ENCODE measurements at regions not wholly inside any gene's neighbourhood (a gene's known extent, or its start where the extent isn't known, plus 50 kb on each side); places are given as distances from the start of the nearest gene placed in this dataset.
"Not testable (repeated sequence)": the region's sequence is repeated elsewhere in the genome, so short reads cannot be mapped to it uniquely, and the experiment has no call there.

DNA sequence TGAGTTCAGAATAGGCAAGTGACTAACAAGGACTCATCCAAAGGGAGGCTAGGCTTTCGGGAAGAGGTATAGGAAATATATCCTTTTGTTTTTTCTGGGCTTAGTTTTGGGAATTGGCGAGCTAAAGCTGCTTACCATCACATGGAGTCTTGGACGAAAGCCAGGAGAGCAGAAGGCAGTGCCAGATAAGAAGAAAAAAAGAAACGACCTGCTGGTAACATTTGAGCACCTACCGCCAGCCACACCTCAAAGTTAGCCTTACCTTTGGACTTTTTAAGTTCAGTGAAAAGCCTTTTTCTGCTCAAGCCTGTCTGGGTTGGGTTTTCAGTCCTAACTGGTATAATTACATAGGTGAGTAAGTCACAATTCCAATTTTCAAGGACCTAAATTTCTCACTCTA is 85.1 kb upstream of the LCORL start:
- Histone ChIP-seq H3K27me3 (no peaks in the 10 kb centered on the region), H3K4me1 (no peaks in the 10 kb centered on the region), H3K4me3 (no peak overlapping the region), H3K27ac (no peak overlapping the region), H3K36me3 (no peaks in the 10 kb centered on the region), H3K9me3 (no peaks in the 10 kb centered on the region)
- no peak for DNase-seq
- no peak for TF ChIP-seq POLR2A (IDR thresholded peaks at IDR 0.05)
- no peak for TF ChIP-seq POLR2AphosphoS5 (IDR thresholded peaks at IDR 0.05)
- no peak for TF ChIP-seq EP300 (IDR thresholded peaks at IDR 0.05)
- 14 to 56% methylated on average over 5 of the region's 5 CpGs for WGBS, 2 donors
- intact Hi-C loops (cut with DNase I), result no loop called here

DNA sequence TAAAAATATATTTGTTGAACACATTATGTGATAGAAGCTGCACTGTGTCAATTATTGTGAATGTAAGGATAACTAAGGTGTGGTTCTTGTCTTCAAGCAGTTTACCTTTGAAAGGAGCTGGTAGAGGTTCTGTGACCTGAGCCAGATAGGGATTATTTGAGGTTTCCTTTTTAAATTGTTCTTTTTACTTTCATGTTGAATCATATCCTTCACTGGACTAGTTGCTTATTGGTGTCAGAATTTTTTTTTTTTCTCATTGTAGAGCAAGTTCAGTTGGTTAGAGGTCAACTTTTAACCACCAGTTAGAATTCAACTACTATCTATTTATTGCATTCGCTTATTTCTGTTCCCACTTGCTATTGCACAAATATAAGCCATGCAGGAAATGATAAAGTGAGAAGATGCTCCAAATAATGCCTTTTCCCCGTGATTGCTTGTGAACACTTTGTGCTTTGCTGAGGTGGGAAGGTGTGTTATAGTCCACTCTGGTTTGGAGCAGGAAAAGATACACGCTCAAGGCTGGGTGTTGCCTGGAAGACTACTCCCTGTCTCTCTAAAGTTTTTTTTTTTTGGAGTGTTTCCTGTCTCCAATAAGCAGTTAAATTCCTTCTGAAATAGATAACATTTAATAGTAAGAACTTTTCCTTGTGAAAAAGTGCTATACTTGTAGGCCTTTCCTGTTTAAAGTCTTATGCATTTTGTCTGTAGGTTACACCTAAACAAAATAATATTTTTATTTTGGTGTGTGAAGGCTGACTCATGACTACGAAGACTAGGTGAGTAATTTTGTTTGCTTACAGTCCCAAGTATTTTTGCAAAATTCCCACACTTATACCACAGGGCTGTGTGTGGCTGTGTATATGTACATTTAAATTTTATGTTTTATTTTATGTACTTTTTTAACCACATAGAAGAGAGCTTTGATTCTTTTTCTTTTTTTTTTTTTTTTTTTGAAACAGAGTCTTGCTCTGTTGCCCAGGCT is 83.8 kb upstream of the LCORL start:
- H3K27me3 ChIP-seq, result no peaks in the 10 kb centered on the region
- no peaks in the 10 kb centered on the region for H3K4me1 ChIP-seq
- TF ChIP-seq POLR2AphosphoS5 (IDR thresholded peaks at IDR 0.05), result no peak
- TF ChIP-seq POLR2A (IDR thresholded peaks at IDR 0.05), result no peak
- TF ChIP-seq EP300 (IDR thresholded peaks at IDR 0.05), result no peak
- no peak for TF ChIP-seq CTCF (IDR thresholded peaks at IDR 0.05)
- H3K27ac ChIP-seq, result no peak overlapping the region
- WGBS, 2 donors, result 18 to 58% methylated on average over 4 of the region's 4 CpGs
- DNase-seq, result no peak
- intact Hi-C loops (cut with DNase I), result no loop called here
- no peaks in the 10 kb centered on the region for H3K36me3 ChIP-seq
- H3K4me3 ChIP-seq, result no peak overlapping the region
- H3K9me3 ChIP-seq, result no peaks in the 10 kb centered on the region

GRCh38 chr4:18103876-18104605 is 82.5 kb upstream of the LCORL start:
- no peak for DNase-seq
- H3K4me1 ChIP-seq, result no peaks in the 10 kb centered on the region
- no peak overlapping the region for H3K27ac ChIP-seq
- intact Hi-C loops (cut with DNase I), result no loop called here
- H3K27me3 ChIP-seq, result no peaks in the 10 kb centered on the region
- H3K9me3 ChIP-seq, result no peaks in the 10 kb centered on the region
- no peaks in the 10 kb centered on the region for H3K36me3 ChIP-seq
- whole genome bisulfite sequencing, 2 donors, result 82 to 90% methylated on average over 3 of the region's 3 CpGs
- no peak overlapping the region for H3K4me3 ChIP-seq
- TF ChIP-seq POLR2AphosphoS5 (IDR thresholded peaks at IDR 0.05) (no peak), POLR2A (IDR thresholded peaks at IDR 0.05) (no peak), CTCF (IDR thresholded peaks at IDR 0.05) (no peak), EP300 (IDR thresholded peaks at IDR 0.05) (no peak)

DNA sequence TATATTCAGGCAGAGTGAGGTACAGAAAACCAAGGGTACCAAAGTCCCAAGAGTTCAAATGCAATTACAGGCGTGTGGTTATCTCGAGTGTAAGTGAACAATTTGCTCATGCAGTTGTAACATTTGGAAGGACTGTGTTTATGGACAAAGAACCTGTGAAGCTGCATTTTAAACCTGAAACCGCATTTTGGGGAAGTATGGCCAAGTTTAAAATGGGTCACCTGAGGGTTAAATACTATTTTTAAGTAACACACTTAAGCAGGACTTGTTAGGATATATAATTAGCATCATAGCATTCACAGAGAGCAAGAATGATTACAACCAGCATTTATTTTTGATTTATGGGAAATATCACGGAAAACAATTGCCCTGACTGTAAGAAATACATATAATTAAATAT is 79.1 kb upstream of the LCORL start:
- 56 to 75% methylated on average over 4 of the region's 4 CpGs for WGBS, 2 donors
- H3K9me3 ChIP-seq, result no peaks in the 10 kb centered on the region
- TF ChIP-seq CTCF (IDR thresholded peaks at IDR 0.05), result no peak
- no peak for TF ChIP-seq EP300 (IDR thresholded peaks at IDR 0.05)
- TF ChIP-seq POLR2AphosphoS5 (IDR thresholded peaks at IDR 0.05), result no peak
- no peak for TF ChIP-seq POLR2A (IDR thresholded peaks at IDR 0.05)
- H3K4me1 ChIP-seq, result no peaks in the 10 kb centered on the region
- no peak overlapping the region for H3K27ac ChIP-seq
- H3K4me3 ChIP-seq, result no peak overlapping the region
- DNase-seq, result no peak
- no peaks in the 10 kb centered on the region for H3K36me3 ChIP-seq
- H3K27me3 ChIP-seq, result no peaks in the 10 kb centered on the region
- intact Hi-C loops (cut with DNase I), result no loop called here

- intact Hi-C loops (cut with DNase I); H3K27ac ChIP-seq; H3K36me3 ChIP-seq; H3K4me1 ChIP-seq; H3K4me3 ChIP-seq; H3K9me3 ChIP-seq; DNase-seq; H3K27me3 ChIP-seq: not testable (repeated sequence)
- WGBS, 2 donors, result 40 to 59% methylated on average over 6 of the region's 6 CpGs
Observed at GRCh38 chr4:18090447-18090846, 68.9 kb upstream of the LCORL start.

All from sigmoid colon (tissue), 6 donors.